ENCODE measurements at regions not wholly inside any gene's neighbourhood (a gene's known extent, or its start where the extent isn't known, plus 50 kb on each side); places are given as distances from the start of the nearest gene placed in this dataset.

- TF ChIP-seq, protein P1, sequence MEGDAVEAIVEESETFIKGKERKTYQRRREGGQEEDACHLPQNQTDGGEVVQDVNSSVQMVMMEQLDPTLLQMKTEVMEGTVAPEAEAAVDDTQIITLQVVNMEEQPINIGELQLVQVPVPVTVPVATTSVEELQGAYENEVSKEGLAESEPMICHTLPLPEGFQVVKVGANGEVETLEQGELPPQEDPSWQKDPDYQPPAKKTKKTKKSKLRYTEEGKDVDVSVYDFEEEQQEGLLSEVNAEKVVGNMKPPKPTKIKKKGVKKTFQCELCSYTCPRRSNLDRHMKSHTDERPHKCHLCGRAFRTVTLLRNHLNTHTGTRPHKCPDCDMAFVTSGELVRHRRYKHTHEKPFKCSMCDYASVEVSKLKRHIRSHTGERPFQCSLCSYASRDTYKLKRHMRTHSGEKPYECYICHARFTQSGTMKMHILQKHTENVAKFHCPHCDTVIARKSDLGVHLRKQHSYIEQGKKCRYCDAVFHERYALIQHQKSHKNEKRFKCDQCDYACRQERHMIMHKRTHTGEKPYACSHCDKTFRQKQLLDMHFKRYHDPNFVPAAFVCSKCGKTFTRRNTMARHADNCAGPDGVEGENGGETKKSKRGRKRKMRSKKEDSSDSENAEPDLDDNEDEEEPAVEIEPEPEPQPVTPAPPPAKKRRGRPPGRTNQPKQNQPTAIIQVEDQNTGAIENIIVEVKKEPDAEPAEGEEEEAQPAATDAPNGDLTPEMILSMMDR (IDR thresholded peaks at IDR 0.05; ENCODE audit: borderline replicate concordance, control extremely low read depth, extremely low read depth, insufficient read depth, missing control alignments) = no peak
- in situ Hi-C loops (cut with MboI; ENCODE audit: low sequenced_read_pairs, unreplicated experiment) = no loop called here
- no peak for DNase-seq (ENCODE audit: low spot score)
Observed at GRCh38 chr4:116862592-116862991, 222.8 kb downstream of the TRAM1L1 start.

DNA sequence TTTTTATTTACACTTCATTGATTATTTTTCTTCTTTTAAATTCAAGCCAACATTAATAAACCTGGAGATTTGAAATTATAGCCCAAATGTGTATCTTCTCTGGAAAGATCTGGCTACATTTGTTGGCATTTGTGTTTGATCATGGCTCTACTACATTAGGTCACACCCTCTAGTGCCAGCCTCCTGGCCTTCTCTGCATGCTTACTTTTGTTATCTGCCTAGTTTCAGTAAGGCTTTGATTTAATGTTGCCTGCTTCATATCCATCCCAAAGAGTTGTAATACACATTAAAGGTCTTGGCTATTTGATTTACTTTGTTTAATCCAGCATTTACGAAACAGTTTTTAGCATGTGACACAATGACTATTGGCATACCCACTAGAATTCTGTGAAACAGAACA is 224.5 kb downstream of the TRAM1L1 start:
- no peak for DNase-seq (ENCODE audit: low spot score)
- in situ Hi-C loops (cut with MboI; ENCODE audit: low sequenced_read_pairs, unreplicated experiment) = no loop called here
- TF ChIP-seq, protein P1 (IDR thresholded peaks at IDR 0.05; ENCODE audit: borderline replicate concordance, control extremely low read depth, extremely low read depth, insufficient read depth, missing control alignments) = no peak

- DNase-seq (ENCODE audit: low spot score) = no peak
- TF ChIP-seq, protein P1 (IDR thresholded peaks at IDR 0.05; ENCODE audit: borderline replicate concordance, control extremely low read depth, extremely low read depth, insufficient read depth, missing control alignments) = no peak
- in situ Hi-C loops (cut with MboI; ENCODE audit: low sequenced_read_pairs, unreplicated experiment) = no loop called here
Observed at GRCh38 chr4:116849620-116850019, 235.8 kb downstream of the TRAM1L1 start.

DNA sequence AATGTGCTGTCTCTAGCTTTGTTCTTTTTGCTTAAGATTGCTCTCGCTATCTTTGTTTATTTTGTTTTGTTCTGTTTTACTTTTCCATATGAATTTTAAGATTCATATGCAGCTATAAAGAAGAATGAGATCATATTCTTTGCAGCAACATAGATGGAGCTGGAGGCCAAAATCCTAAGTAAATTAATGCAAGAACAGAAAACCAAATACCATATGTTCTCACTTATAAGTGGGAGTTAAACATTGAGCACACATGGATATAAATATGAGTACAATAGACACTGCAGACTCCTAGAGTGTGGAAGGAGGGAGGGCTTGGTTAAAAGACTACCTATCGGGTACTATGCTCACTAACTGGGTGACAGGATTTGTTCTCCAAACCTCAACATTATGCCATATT is 237.8 kb downstream of the TRAM1L1 start:
- TF ChIP-seq, protein P1 (IDR thresholded peaks at IDR 0.05; ENCODE audit: borderline replicate concordance, control extremely low read depth, extremely low read depth, insufficient read depth, missing control alignments) = no peak
- in situ Hi-C loops (cut with MboI; ENCODE audit: low sequenced_read_pairs, unreplicated experiment) = no loop called here
- no peak for DNase-seq (ENCODE audit: low spot score)

DNA sequence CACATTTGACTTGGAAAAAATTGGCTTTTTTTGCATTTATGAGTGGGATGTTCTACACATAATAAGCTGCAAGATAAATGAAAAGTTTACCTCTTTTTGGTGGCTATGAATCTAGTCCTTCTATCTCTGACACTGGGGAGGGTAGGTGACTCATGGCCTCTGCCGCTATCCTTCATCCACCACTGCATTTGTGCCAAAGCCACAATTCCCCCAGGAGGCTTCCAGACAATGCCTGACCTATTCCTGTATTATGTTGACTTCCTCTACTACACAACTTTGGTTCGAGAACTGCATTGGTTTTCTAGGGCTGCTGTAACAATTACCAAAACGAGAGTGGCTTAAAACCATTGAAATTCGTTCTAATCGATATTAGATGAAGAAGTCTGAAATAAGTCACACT is 245.6 kb downstream of the TRAM1L1 start:
- in situ Hi-C loops (cut with MboI; ENCODE audit: low sequenced_read_pairs, unreplicated experiment) = no loop called here
- DNase-seq (ENCODE audit: low spot score) = no peak
- TF ChIP-seq, protein P1 (IDR thresholded peaks at IDR 0.05; ENCODE audit: borderline replicate concordance, control extremely low read depth, extremely low read depth, insufficient read depth, missing control alignments) = no peak

DNA sequence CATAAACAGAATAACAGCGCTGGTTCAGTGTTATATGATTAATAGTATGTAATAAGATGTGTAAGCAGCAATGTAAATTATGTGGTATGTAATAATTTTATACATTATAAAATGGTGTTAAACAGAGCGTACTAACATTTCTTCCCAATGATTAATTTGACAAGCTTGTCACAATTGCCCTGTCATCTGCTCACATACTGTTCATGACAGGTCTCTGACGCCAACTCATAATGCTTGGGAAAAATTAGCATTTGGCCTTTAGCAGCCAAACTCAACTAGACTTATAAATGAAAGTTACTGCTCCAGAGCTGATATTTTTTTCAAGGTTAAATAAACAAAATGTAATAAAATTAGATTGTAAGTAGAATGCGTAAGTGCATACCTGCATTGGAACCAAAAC is 246.8 kb downstream of the TRAM1L1 start:
- in situ Hi-C loops (cut with MboI; ENCODE audit: low sequenced_read_pairs, unreplicated experiment) = no loop called here
- DNase-seq (ENCODE audit: low spot score) = no peak
- TF ChIP-seq, protein P1 (IDR thresholded peaks at IDR 0.05; ENCODE audit: borderline replicate concordance, control extremely low read depth, extremely low read depth, insufficient read depth, missing control alignments) = no peak

DNA sequence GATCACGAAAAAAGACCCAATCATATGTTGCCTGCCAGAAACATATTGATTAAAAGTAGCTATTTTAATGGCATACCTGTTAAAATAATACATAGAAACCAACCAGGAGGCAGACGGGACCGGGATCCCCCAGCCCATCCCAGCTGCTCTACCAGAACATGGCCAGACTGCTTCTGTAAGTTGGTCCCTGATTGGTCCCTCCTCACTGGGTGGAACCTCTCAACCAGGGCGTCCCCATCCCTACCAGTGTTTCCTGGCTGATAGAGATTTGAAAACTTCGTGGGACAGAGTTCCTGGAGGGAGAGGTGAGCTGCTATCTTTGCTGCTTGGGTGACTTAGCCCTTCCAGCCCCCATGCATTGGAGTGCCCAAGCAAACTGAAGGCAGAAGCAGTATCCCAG is 256.2 kb downstream of the TRAM1L1 start:
- DNase-seq (ENCODE audit: low spot score) = no peak
- in situ Hi-C loops (cut with MboI; ENCODE audit: low sequenced_read_pairs, unreplicated experiment) = no loop called here

More for the DNA sequence above, 256.2 kb downstream of the TRAM1L1 start:
- TF ChIP-seq, protein P1 (IDR thresholded peaks at IDR 0.05; ENCODE audit: borderline replicate concordance, control extremely low read depth, extremely low read depth, insufficient read depth, missing control alignments) = no peak
